ENCODE measurements at regions not wholly inside any gene's neighbourhood (a gene's known extent, or its start where the extent isn't known, plus 50 kb on each side); places are given as distances from the start of the nearest gene placed in this dataset.

DNA sequence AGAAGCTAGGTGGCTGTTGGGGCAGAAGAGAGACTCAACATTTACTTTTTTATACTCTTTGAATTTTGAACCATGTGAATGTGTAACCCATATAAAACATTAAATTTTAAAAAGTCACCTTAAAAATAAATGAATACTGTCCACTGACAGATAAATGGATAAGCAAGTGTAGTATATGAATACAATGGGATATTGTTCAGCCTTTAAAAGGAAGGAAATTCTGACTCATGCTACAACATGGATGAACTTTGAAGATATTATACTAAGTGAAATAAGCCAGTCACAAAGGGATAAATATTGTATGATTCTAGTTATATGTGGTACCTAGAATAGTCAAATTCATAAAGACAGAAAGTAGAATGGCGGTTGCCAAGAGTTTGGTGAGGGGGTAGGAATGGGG, 113.9 kb downstream of the TMEM174 start:
- DNase-seq: no peak

DNA sequence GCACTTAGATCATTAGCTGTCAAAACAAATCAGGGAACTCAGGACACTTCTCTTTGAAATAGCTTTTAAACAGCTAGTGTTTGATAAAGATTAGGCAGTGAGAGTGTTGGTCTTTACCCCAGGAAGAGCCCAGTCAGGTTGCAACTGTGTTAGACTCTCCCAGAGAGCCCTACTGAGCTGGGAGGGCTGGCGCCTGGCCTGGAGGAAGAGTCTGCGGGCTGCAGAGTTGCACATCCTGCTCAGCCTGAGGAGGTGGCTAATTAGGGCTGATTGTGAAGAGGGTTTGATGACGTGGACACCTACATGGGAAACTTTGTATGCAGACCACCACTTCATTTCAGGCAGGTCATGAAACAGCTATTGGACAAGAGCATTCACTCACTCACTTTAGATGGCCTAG, 112.0 kb downstream of the TMEM174 start:
- no peak for DNase-seq

DNA sequence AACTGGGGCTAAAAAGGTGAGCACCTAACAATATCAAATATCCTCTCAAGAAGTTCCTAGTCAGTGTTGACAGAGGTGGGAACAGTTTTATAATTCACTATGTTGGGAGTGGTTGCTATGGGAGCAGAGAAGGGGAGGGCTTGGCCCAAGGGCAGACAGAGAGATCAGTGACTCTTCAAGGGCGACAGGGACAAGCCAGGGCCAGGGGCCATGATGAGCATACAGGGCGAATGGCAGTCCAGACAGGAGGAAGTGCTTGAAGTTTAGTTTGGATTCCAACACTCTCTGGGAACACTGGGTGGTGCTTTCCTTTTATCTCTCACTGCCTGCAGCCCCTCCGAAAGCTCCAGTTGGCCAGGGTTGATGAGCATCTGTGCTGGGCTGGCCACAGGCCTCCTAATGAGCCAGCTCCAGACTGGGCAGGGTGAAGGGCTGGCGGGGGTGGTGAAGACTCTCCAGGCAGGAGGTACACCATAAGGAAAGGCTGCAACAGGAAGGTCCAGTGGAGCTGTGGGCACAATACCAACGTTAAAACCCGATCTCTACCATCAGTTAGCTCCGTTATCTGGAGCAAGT, 111.3 kb downstream of the TMEM174 start:
- DNase-seq: no peak

DNA sequence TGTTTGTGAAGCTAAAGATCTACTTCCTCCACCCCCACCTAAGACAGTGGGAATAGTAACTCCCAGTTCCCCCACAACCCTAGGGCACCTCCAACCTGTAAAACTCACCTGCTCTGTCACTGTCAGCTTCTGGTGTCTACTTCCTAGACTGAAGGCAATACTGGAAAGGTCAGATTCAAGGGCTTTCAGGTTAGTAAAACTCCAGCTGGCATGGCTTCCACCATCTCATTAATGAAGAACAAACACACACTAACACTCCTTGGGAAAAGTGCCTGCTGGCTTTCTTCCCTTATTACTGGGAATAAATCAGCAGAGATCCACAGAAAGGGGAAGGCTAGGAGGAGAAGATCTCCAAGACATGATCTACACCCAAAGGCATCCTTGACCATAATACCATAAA, 109.9 kb downstream of the TMEM174 start:
- no peak for DNase-seq

DNA sequence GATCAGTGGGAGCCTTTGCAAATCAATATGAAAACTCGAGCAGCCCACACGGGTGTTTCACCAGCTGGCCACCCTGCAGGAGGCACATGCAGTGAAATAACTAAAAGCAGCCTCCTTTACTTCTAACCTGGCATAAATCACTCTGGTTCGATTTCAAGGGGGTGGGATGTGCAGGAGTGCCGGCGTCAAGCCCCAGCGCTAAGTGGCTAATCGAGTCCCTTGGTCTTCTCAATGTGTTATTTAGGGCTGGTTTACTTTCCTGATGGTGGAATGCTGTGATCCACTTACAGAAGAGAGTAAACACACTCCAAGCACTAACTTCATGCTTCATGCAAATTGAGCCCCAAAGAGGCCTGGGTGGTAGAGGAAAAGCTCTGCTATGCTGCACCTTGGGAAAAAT, 109.4 kb downstream of the TMEM174 start:
- no peak for DNase-seq

DNA sequence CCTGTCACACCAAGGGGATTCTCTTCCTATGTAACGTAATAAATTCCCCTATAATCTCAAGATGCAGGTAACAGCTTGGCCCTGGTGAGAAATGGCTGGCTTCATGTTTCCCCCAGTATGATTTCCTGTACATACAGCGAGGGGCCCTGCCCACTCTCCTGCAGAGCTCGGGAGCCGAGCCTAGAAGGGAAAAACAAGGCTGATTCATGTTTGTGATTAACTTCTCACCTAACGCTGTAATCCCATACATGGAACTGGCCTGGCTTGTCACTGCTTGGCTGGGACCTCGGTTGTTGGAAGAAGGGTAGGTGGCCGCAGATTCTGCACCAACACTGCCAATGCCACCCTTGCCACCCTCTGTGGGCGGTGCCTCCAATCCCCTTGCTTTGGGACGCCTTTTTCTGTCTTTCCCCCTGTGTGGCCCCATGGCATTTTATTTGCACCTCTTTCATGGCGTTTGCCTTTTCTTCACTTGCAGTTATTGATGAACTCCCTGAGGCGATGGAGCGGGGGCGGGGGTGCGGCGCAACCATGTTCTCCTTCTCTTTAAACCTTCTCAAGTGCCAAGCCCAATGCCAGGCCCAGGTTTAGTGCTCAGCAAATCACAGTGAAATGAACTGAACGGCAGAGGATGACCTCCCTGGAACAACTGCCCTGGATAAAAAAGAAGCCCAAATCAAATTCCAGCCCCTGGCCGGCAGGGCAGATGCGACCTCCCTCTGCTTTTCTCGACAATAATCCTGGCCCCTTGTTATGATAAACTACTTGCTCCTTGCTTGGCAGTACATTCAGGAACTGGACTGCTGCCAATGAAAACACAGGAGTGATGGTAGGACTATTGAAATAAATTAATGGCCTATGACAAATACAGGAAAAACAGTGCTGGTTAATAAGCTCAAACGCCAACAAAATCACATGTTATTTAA, 108.1 kb downstream of the TMEM174 start:
- DNase-seq: no peak

DNA sequence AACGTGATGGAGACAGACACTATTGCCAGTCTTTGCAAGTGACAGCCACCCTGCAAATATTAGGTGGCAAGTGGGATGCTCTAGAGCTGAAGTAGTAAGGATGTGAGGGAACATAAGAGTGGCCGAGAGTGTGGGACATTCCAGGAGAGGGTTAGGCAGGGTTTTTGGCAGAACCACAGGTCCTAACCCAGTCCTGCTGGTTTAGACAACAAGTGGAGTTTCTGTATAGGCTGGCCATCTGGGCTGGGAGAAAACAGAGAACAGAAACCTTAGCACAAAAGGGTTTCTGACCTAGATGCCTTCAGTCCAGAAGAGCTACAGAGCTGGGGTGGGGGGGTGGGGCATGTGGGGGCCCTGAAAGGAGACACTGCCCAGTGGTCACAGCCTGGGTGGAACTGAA, 107.4 kb downstream of the TMEM174 start:
- no peak for DNase-seq

DNA sequence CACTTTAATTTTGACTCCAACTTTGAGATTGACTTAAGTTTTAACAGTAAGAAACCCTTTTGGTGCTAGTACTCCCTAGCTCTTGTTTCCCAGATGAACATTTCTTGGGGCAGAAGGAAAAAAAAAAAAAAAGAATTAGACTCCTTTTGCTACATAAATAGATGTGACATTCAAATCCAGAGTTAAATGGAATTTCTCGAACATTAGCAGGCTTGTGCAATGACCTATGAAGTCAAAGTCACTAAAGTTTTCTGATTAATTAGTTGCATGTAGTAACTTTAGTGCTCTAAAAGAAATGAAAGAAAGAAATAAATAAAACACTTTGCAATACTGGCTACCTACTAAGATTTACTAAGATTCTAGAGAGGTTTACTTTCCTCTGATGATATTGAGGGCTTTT, 106.8 kb downstream of the TMEM174 start:
- DNase-seq: no peak

DNA sequence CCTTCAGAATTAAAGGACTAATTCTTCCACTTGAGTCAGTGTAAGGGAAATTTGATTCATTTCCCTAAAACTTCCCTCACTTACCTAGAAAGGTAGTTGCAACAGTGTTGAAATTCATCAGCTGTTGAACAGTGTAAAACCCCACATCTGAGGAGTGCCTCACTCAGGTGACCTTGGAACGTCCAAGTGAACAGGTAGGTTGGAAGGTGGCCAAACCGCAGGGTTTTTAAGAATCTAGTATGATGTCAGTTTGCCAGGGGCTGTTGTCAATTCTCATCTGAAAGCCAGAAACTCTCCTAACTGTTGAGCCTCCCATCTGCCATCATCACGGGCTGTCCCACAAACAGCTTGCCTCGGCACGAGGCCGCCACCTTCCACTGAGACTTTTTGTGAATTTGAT, 105.7 kb downstream of the TMEM174 start:
- DNase-seq: no peak

DNA sequence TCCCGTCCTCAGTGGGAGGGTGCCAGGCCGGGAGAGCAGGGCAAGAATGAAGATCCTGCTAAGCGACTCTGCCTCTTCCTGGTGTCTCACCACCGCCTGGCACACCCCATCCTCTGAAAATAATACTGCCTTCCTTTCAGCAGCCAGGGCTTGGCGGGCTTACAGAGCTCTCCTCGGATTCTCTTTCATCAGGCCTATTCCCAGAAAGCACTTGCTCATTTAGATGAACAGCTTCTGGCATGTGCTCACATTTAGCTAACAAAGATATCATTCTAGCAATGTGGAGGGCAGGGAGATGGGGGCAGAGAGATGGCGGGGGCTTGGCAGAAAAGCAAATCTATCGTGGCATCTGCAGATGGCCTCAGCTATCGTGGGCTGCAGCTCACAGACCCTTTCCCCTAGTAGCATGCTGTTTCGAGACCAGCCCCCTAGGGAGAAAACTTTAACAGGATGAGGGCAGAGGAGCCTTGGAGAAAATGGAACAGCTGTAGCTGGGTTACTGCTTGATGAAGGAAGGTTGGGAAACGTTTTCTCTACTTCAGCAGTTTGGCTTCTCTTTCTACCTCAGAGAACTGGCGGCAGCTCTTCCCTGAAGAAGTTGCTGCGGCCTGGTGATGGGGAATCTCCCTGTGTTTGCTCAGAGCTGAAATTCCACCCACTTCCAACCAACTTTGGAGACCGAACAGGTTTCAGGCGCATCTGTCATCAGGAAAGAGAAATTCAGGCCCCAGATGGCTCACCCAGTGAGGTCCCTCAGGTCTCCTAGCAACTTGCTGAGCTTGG, 102.1 kb downstream of the TMEM174 start:
- DNase-seq: no peak

DNA sequence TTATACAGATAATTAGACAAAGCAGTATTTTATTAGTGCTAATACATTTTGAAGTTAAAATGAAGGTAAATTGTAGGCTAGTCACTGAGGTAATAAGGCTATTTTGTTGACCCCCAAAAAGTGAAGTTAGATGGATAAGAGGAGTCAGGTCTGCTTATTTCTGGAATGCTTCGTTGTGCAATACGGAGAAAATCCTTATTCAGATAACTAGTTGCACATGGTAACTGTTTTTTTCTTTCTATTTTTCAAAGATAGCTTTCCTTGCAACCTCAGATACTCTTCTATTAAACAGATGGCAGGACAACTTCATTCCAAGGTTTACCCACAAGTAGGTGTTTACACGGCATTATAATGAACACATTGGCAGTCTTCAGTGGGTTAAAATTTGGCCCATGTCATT, 101.1 kb downstream of the TMEM174 start:
- DNase-seq: no peak

DNA sequence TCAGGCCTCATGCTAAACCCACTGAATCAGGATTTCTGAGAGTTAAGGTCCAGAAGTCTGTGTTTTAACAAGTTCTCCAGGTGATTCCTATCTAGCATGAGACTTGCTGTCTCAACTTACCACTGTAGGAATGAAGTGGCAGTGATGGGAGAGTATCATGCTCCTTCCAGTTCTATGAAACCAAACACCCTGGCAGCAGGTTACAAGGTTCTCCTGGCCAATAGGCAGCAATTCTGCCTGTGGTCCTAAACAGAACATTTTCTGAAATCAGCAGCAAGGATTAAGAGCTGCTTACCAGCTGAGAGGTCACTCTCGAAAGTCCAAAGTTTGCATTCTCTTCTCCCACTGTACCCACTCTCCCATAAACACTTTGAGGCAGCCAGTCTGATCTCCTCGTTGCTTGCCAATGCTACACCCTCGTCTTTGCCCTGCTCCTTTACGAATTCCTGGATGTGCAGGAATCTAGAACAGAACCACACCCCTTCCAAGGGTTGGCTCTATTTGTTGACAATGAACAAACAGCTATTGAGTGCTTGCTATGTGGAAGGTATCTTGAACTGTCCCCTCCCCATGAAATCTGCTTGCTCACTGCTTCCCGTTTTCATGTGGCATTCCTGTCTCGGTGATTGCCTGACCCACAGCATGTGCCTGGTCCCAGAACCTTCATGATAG, 100.5 kb downstream of the TMEM174 start:
- DNase-seq: no peak

DNA sequence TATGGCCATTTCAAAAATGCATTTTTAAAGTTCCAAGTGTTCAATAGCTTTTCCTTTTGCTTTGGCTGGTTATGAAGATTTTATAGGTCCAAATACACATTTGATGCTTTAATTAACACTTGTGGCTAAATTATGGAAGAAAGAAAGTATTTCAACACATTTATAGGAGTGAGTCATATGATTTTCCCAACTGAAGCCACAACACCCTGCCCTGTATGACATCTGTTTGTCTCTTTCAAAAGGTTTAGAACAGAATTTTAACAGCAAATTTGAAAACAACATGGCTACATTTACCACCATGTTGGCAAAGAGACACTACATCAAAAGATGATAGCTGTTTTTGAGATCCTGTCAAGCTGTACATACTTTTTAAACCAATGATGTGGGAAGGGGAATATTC, 99.4 kb downstream of the TMEM174 start:
- no peak for DNase-seq

DNA sequence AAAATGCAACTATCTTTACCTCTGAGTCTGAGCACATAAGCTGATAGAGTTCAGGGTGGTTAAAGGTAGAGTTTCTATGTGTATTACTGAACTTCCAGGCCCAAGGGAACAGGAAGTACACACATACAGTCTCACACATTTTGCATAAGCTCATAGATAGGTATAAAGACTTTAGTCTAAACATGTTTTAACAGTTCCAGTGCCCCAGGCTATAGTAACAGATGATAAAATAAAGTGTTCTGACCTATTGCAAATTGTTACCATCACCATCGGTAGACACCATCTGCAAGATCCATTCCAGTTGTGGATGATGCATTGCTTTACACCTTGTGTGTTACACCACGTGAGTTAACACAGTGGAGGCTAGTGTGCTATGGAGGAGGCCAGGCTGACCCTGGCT, 95.8 kb downstream of the TMEM174 start:
- DNase-seq: no peak

DNA sequence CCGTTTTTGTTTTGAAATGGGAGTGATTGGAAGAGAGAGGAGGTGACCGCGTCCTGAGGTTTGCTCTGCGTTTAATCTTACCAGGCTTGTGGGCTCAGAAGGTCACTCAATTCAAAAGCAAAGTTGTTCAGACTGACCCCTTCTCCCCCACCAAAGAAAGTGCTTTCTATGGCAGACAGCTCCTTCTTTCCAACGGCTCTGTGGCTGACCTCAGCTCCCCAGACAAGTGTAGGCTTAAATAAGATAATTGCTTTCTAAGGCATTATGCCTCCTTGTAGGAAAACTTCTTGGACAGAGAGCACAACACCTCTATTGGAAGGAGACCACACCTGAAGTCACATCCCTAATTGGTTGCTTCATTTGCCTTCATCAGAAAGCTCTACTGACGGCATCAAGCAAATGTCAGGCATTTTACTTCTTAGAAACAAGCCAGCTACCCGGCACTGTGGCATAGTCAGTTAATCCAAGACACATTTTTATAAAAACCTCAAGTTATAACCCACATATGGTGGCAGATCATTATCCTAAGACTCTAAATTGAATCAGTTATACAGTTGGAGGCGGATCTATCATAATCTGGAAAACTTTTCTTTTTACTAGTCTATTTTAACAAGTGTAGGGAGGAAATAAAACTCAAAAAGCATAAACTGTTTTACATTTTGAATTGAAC, 94.9 kb downstream of the TMEM174 start:
- no peak for DNase-seq

DNA sequence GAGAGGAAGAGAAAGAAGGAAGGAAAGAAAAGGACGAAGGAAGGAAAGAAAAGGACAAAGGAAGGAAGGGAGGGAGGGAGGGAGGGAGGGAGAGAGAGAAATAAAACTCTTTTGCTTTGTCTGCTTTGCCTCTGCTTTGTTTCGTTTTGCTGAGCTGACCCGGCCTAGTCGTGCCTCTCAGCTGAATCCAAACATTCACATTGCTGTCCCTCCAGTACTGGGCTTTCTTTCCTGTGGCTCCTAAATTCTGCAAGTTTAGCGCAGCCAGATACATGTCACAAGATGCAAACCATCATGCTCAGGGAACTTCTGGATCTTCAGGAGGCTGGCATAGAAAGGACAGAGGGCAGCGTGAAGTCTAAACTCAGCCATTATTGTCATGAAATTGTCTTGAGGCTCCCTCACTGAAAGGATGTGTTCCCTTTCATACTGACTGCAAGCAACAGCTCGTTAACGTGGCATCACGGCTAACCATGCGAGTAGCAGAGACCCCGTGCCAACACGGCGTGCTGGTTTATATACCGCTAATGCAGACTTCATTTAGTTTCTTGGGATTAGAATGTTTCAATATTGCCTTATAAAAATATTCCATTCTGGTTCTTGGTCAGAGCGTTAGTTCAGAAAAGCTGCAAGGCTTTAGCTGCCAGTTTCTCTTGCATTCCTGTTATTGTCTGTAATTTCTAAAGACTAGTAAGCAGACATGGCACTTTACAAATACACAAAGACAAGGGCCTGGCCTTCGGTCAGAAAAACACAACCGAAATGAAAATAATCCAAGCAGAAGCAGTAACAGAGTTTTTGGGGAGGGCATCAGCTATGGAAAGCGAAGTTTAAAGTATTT, 94.2 kb downstream of the TMEM174 start:
- DNase-seq: no peak

DNA sequence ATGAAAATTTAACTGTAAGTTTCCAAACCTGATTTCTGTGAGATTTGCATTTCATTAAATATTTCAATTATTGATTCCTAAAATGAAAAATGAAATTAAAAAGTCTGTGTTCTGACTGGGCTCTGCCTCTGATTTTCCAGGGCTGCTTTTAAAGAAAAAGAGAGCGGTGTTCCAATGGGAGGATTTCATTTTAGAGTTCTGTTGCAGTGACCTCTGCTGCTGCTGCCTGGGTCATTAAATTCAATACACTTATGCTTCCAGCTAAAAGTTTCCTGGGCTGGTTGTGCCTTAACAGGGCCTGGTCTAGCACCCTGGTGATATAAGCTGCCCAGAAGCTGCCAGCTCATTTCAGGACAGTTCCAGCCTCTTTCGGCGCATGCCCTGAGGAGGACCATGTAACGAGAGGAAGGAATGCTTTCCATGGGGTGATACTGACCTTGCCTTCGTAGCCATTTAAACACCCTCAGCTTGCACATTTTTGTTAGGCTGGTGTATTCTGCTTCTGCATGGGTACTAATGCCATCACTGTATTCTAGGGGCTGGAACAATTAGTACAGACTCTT, 93.3 kb downstream of the TMEM174 start:
- no peak for DNase-seq

DNA sequence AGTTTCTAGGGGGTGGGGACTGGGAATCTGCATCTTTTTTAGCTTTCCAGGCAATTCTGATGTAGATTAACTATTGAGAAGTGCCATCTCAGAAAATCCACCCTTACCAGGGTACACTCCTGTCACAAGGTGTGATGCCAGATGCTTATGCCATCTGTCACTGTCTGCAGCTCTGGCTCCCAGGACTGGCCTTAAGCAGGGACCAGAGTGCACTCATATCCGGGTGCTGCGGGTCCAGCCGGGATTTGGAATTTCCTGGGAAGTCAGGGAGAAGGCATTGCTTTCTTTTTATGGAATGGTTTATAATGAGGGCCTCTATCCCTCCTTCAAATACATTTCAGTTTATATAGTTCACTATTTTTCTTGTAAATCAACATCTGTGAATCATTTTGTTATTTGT, 92.6 kb downstream of the TMEM174 start:
- DNase-seq: no peak

DNA sequence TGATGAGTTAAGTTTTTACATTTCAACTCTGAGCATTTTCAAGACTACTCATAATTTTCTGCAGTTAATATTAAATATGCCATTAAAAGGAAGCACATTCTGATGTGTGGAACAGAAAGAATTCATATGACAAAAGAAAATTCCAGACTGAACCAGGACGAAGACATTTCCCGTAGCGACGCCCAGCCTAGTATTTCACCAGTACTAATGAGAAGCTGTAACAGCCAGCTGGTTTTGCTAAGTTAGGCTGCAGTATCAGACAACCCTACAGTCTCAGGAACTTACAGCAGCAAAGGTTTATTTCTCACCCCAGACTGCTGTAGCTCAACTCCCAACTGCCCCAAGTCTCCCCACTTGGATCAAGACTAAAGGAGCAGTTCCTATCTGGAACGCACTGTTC, 91.6 kb downstream of the TMEM174 start:
- DNase-seq: no peak

DNA sequence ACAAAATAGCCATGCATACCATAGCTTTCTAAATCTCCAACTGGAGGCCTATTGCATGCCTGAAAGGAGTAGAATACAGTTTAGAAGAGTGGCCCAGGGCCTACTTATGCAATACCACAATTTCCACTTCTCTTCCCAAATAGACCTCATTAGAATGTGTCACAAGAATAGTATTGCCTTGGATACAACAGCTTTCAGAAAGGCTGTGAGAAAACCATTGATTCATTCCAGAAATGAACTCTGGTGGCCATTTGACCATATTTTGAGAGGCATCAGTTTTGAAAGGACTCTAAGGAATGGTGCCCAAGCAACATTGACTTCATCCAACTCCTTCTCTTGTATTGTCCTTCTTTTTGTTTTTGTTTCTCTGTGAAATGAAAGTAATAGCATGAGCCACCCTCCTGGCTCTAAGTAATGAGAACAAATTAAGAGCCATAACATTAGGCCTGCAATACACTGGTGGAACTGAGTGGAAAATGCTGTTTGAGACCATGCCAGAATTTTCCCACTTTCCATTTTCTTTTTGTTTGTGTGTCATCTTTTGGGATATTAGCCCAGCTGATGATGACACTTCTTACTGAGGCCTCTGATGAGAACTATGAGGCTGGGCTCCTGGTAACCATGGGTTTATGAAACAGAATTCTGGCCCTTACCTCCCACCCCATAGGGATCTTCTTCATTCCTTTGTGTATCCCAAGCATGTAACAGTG, 90.2 kb downstream of the TMEM174 start:
- DNase-seq: no peak

DNA sequence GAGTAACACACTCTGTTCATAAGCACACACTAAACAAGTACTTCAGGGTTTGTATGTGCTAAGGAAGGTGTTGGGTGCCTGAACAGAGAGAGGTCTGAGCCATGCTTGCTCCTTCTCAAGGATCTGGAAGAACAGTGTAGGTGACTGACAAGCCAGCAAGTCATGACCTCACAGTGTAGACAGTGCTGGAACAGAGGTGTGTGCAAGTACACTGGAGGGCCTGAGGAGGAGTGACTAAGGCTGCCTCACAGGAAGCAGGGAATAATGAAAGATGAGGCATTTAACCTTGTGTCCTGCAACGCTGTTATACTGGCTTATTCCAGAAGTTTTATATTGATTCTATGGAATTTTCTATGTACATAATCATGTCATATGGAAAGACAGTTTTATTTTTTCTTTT, 83.9 kb downstream of the TMEM174 start:
- no peak for DNase-seq

Data from stimulated activated CD4-positive, alpha-beta T cell treated with anti-CD3 and anti-CD28 coated beads, Interleukin-4, amount 100 ng/mL, for 1 hour (primary cell).